ENCODE measurements at regions not wholly inside any gene's neighbourhood (a gene's known extent, or its start where the extent isn't known, plus 50 kb on each side); places are given as distances from the start of the nearest gene placed in this dataset.

DNA sequence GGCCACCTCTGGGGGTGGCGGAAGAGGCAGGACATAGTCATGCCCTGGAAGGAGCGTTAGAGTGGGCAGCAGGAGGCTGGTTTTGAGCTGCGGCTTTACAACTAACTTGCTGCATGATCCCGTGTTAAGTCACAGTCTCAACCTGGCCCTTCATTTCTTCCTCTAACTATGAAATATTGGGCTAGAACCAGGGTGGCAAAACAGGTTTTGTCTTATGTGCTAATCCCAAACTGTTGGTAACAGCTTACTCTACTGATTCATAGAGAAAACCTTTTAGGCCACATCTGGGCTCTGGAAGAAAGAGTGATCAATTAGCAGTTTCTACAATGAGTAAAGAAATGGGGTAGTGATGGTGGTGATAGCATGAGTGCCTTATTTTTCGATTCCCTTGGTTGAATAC lies 74.1 kb upstream of the CLINT1 start (continued):
- TF ChIP-seq, protein P1, sequence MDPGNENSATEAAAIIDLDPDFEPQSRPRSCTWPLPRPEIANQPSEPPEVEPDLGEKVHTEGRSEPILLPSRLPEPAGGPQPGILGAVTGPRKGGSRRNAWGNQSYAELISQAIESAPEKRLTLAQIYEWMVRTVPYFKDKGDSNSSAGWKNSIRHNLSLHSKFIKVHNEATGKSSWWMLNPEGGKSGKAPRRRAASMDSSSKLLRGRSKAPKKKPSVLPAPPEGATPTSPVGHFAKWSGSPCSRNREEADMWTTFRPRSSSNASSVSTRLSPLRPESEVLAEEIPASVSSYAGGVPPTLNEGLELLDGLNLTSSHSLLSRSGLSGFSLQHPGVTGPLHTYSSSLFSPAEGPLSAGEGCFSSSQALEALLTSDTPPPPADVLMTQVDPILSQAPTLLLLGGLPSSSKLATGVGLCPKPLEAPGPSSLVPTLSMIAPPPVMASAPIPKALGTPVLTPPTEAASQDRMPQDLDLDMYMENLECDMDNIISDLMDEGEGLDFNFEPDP (CRISPR knock-in tag; conservative IDR thresholded peaks at IDR 0.05), result no peak
- no peak for TF ChIP-seq SRSF1 (optimal IDR thresholded peaks at IDR 0.05; ENCODE audit: low read depth, low read length)

DNA sequence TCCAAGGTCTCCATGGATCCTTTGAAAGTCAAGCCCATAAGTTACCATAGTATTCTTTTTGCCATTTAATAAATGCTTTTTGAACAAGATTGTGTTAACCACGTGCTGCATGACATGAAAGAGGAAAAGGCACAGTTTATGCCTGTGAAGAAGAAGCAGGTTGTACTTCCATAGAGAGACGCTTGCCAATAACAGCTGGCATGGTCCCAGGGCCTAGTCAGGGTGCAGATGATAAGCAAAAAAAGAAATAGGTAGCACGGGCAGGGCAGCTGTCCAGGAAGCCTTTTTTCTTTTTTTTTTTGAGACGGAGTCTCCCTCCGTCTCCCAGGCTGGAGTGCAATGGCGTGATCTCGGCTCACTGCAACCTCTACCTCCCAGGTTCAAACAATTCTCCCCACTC lies 71.8 kb upstream of the CLINT1 start:
- Histone ChIP-seq H3K27ac (ENCODE audit: extremely low read length, insufficient read depth, low read length) (no peak overlapping the region), H3K4me3 (replicated peaks in 1 of 3; ENCODE audit: insufficient read depth in 1 of 3, low read depth in 2 of 3, low read length in 3 of 3) (no peak overlapping the region), H3K4me1 (ENCODE audit: insufficient read depth, low read length) (peaks cover 14% of the 10 kb centered on the region), H3K9ac (ENCODE audit: insufficient read depth, low read depth, low read length) (no peak overlapping the region), H3K36me3 (replicated peaks in 1 of 2; ENCODE audit: control insufficient read depth in 1 of 2, insufficient read depth in 2 of 2, low read length in 2 of 2) (no peaks in the 10 kb centered on the region), H3K27me3 (ENCODE audit: control insufficient read depth in 1 of 2, insufficient read depth in 2 of 2, low read length in 2 of 2) (no peaks in the 10 kb centered on the region), H2AFZ (ENCODE audit: low read length) (no peak overlapping the region), H4K20me1 (ENCODE audit: insufficient read depth, low read length) (no peaks in the 10 kb centered on the region), H3K79me2 (ENCODE audit: insufficient read depth, low read length) (no peaks in the 10 kb centered on the region), H3K9me3 (ENCODE audit: low read length) (no peaks in the 10 kb centered on the region; the same call in 1 of the 2 replicates), H3K4me2 (ENCODE audit: low read depth, low read length) (no peak overlapping the region)
- no TSS peak for BruUV-seq (replicated peaks)
- no peak for FAIRE-seq
- no peak for ATAC-seq
- DNase-seq (ENCODE audit: low spot score), result no peak
- in situ Hi-C loops (cut with HindIII; ENCODE audit: extremely low pct_ligation_motif_present, low pct_unique_long_range_greater_than_20kb) (no loop called here), intact Hi-C loops (cut with micrococcal nuclease; ENCODE audit: unreplicated experiment) (no loop called here)
- WGBS (ENCODE audit: low lambda C conversion rate), result 59% methylated on average over 6 of the region's 7 CpGs
- CTCF ChIA-PET (ENCODE audit: low intra/inter-chr PET ratio, low total read pairs), result no interaction called here
- POLR2A ChIA-PET, result no interaction called here
- TF ChIP-seq, protein P2, sequence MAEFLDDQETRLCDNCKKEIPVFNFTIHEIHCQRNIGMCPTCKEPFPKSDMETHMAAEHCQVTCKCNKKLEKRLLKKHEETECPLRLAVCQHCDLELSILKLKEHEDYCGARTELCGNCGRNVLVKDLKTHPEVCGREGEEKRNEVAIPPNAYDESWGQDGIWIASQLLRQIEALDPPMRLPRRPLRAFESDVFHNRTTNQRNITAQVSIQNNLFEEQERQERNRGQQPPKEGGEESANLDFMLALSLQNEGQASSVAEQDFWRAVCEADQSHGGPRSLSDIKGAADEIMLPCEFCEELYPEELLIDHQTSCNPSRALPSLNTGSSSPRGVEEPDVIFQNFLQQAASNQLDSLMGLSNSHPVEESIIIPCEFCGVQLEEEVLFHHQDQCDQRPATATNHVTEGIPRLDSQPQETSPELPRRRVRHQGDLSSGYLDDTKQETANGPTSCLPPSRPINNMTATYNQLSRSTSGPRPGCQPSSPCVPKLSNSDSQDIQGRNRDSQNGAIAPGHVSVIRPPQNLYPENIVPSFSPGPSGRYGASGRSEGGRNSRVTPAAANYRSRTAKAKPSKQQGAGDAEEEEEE (CRISPR knock-in tag; IDR thresholded peaks at IDR 0.05; ENCODE audit: borderline replicate concordance), result no peak
- TF ChIP-seq, protein P3, sequence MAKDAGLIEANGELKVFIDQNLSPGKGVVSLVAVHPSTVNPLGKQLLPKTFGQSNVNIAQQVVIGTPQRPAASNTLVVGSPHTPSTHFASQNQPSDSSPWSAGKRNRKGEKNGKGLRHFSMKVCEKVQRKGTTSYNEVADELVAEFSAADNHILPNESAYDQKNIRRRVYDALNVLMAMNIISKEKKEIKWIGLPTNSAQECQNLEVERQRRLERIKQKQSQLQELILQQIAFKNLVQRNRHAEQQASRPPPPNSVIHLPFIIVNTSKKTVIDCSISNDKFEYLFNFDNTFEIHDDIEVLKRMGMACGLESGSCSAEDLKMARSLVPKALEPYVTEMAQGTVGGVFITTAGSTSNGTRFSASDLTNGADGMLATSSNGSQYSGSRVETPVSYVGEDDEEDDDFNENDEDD (CRISPR knock-in tag; IDR thresholded peaks at IDR 0.05; ENCODE audit: borderline replicate concordance), result no peak
- TF ChIP-seq, protein P4, sequence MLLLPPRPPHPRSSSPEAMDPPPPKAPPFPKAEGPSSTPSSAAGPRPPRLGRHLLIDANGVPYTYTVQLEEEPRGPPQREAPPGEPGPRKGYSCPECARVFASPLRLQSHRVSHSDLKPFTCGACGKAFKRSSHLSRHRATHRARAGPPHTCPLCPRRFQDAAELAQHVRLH (CRISPR knock-in tag; IDR thresholded peaks at IDR 0.05; ENCODE audit: borderline replicate concordance, low read depth), result no peak
- TF ChIP-seq HMGA1 (CRISPR knock-in tag; conservative IDR thresholded peaks at IDR 0.05), result no peak
- TF ChIP-seq MAF1 (CRISPR knock-in tag; IDR thresholded peaks at IDR 0.05; ENCODE audit: borderline replicate concordance), result no peak
- TF ChIP-seq THAP11 (CRISPR knock-in tag; IDR thresholded peaks at IDR 0.05), result no peak
- TF ChIP-seq ZNF883 (CRISPR knock-in tag; IDR thresholded peaks at IDR 0.05; ENCODE audit: not compliant biosample characterization), result no peak
- TF ChIP-seq ZNF296 (CRISPR knock-in tag; conservative IDR thresholded peaks at IDR 0.05), result no peak
- TF ChIP-seq HMG20A (CRISPR knock-in tag; IDR thresholded peaks at IDR 0.05; ENCODE audit: borderline replicate concordance), result no peak
- TF ChIP-seq ZNF205 (CRISPR knock-in tag; IDR thresholded peaks at IDR 0.05), result no peak
- TF ChIP-seq BRCA1 (CRISPR knock-in tag; IDR thresholded peaks at IDR 0.05), result no peak
- TF ChIP-seq, protein P5, sequence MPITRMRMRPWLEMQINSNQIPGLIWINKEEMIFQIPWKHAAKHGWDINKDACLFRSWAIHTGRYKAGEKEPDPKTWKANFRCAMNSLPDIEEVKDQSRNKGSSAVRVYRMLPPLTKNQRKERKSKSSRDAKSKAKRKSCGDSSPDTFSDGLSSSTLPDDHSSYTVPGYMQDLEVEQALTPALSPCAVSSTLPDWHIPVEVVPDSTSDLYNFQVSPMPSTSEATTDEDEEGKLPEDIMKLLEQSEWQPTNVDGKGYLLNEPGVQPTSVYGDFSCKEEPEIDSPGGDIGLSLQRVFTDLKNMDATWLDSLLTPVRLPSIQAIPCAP (CRISPR knock-in tag; IDR thresholded peaks at IDR 0.05; ENCODE audit: low read depth), result no peak
- no peak for TF ChIP-seq HCFC1 (IDR thresholded peaks at IDR 0.05; ENCODE audit: low read depth, low read length)
